NCI-H345 (cell line): ENCODE measurements at regions not wholly inside any gene's neighbourhood (a gene's known extent, or its start where the extent isn't known, plus 50 kb on each side); places are given as distances from the start of the nearest gene placed in this dataset.
"Not testable (repeated sequence)": the region's sequence is repeated elsewhere in the genome, so short reads cannot be mapped to it uniquely, and the experiment has no call there.

ENCODE experiments used
- DNase-seq: peaks from one replicate; lab custom pipeline; 2025; lab: John Stamatoyannopoulos, UW

GRCh38 chr22:44650806-44651205 is 51.2 kb upstream of the PRR5 start:
- DNase-seq, result no peak

DNA sequence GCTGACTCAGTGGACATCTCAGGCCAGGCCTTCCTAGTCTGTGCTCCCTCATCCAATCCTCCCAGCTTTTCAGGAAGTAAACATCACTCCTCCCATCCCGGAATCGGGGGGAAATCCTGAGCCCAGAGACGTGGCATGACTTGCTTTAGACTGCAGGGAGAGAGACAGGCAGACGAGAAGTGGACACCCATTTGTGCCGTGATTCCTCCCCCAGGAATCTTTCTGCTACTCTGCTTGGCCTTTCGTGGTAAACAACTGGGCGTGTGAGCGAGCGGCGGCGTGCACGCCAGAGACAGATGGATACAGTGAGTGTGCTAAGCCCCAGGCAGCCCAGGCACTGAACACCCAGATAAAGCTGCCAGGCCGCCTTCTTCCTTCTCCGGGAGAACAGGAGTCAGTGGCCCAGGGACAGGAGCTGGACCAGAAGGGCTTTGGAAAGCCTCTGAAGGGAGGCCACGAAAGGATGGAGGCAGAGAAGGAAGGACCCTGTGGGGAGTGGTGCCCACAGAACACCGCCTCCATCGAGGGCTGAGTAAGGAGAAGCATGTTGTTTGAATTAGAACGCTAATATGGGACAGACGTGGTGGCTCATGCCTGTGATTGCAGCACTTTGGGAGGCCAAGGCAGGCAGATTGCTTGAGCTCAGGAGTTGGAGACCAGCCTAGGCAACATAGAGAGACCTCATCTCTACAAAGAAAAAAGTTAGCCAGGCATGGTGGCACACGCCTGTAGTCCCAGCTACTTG is 53.0 kb upstream of the PRR5 start:
- no peak for DNase-seq

GRCh38 chr22:44648085-44648820 is 53.8 kb upstream of the PRR5 start:
- no peak for DNase-seq

DNA sequence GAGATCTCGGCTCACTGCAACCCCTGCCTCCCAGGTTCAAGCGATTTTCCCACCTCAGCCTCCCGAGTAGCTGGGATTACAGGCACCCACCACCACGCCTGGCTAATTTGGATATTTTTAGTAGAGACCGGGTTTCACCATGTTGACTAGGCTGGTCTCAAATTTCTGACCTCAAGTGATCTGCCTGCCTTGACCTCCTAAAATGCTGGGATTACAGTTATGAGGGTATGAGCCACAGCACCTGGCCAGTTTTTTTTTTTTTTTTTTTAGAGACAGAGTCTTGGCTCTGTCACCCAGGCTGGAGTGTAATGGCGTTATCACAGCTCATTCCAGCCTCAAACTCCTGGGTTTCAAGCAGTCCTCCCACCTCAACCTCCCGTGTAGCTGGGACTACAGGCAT is 54.9 kb upstream of the PRR5 start:
- no peak for DNase-seq

DNA sequence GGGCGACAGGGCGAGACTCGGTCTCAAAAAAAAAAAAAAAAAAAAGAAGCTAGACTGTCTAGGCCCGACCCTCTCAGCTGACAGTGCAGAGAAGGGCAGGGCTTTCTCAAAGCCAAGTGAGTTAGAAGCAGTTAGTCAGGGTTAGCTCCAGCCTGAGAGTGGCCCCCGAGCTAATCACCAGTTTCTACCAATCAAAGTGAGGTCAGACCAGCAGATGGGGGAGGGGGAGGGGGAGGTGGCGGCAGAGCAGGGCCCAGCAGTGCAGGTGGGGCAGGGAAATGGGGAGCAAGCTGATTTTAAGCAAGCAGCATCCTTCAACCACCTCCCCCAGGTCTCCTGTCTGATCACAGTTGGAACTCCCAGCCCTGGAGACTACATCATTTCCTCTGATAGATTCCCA is 55.3 kb upstream of the PRR5 start:
- DNase-seq, result no peak

- no peak for DNase-seq
These were observed 55.9 kb upstream of the PRR5 start for GRCh38 chr22:44646141-44646540.

GRCh38 chr22:44645531-44645930 is 56.5 kb upstream of the PRR5 start:
- no peak for DNase-seq

DNA sequence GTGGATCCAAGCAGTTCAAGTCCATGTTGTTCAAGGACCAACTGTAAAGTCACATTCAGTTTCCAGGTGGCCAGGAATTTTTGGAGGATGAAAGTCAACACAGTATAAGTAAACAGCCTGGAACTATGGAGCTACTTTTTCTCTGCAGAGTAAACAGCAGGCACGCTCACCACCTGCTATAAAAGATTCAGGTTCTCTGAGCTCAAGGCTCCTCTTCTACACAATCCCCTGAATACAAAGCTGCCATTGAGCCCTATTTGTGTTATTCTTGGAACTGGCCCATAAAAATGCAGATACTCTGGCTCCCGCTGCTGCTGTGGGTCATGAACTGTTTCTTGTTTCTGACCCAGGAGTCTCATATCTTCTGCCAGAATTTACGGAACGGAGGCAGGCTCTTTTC is 56.9 kb upstream of the PRR5 start:
- DNase-seq, result peak; percentile 48

DNA sequence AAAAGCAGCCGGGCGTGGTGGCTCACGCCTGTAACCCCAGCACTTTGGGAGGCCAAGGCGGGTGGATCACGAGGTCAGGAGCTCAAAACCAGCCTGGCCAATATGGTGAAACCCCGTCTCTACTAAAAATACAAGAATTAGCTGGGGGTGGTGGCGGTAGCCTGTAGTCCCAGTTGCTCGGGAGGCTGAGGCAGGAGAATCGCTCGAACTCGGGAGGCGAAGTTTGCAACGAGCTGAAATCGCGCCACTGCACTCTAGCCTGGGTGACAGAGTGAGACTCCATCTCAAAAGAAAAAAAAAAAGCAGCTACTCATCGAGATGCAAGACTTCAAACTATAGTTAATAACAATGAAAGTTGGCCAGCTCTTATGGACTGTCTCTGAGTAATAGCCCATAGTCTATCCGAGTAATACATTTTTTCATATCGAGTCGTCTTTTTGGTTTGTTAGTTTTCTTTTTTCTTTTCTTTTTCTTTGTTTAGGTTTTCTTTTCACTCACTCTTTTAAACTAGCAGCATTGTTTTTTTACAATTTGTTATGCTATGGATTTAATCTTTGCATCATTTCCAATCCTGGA is 58.4 kb upstream of the PRR5 start:
- DNase-seq, result not testable (repeated sequence)

DNA sequence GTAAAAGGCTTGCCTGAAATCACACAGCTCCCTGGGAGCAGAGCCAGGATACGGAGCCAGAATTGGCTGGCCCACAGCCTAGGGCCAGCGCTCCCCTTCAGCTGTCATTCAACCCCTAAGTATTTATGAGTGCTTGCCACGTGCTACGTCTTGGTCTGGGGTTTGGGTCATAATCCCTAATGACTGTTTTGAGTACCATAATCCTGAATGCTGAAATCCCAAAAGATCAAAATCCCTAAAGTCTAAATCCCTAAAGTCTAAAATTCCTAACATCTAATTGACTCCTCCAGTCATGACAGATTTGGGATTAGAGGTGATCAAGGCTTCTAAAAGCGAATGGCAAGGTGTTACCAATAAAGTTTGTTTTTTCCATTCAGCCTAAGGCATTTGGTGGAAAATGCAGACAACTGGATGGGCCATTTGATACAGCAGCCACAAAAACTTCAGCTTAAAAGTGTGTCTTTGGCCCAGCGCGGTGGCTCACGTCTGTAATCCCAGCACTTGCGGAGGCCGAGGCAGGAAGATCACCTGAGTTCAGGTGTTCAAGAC is 59.8 kb upstream of the PRR5 start:
- no peak for DNase-seq

DNA sequence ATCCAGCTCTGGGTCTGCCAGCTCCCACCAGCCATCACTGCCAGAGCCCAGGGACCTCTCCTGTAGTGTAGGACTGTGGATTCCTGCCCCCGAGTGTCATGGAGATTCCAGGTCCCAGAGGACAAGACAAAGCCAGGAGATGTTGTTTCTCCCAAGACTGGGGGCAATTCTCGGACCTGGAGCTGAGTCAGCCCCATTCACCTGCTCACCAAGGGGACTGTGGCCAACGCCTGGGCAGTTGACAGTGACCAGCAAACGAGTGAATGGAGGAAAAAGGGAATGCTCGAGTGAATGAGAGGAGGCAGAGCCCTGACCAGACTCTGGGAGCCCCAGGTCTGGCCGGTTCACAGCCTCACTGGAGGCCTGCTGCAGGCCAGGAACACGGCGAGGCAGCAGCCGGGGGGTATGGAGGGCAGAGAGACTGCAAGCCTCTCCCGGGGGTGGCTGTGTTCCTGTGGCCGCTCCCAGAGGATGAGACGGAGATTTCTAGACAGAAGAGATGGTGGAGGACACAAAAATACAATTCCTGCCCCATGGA is 61.3 kb upstream of the PRR5 start:
- DNase-seq, result no peak

GRCh38 chr22:44639891-44640617 is 62.0 kb upstream of the PRR5 start:
- DNase-seq, result no peak

GRCh38 chr22:44638971-44639760 is 62.8 kb upstream of the PRR5 start:
- DNase-seq, result no peak

- not testable (repeated sequence) for DNase-seq
These were observed 65.3 kb upstream of the PRR5 start for GRCh38 chr22:44636502-44637206.

DNA sequence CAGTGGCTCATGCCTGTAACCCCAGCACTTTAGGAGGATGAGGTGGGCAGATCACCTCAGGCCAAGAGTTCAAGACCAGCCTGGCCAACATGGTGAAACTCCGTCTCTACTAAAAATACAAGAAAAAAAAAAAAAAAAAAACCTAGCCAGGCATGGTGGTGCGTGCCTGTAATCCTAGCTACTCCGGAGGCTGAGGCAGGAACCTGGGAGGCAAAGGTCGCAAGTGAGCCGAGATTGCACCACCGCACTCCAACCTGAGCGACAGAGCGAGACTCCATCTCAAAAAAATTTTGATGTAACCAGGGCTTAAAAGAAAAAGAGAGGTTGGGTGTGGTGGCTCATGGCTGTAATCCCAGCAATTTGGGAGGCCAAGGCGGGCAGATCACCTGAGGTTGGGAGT is 66.4 kb upstream of the PRR5 start:
- DNase-seq, result not testable (repeated sequence)

DNA sequence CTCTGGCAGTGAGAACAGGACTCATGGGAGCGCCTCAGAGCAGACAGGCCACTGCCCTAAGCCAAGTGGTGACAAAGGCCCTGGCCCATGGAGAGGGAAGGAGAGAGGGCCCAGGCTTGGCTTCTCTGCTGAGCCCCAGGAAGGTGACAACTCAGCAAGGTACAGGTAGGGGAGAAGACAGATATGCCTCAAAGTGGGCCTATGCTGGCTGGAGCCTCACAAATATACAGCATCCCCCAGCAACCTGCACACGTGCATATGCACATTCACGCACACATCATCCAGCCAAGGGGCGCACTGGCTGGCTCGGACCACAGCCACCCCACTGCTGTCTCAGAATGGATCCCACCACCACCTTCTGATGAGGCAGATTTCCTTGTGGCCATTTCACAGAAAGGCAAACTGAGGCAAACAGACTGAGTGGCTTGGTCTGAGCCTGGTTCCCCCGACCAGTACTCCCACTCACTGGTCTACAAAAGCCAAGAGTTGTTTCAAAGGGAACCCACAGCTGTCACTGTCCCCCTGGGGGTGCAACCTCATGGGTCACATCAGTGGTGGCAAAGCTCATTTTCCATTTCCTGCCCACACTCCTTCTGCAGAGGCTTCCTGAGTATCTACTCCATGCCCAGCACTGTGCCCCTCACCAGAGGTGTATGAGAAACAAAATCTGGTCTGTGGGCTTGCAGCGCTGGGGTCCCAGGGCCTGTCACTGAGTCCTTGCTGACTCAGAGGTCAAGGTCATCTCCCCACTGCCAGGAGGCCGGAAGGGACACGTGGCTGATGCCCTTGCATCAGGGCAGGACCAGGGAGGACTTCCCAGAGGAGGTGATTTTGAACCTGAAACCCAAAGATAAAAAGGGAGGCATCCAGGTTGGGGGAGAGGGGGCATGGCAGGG is 67.3 kb upstream of the PRR5 start:
- no peak for DNase-seq

DNA sequence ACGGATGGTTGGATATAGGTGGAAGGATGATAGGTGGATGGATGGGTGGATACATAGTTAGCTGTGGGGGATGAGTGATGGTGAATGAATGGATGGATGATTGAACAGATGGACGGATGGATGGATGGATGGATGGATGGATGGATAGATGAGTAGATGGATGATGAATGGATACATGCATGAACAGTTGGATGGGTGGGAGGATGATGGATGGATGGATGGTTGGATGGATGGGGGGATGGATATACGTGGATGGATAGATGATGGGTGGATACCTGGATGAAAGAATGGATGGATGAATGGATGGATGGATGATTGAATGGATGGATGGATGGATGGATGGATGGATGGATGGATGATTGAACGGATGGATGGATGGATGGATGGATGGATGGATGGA is 68.4 kb upstream of the PRR5 start:
- DNase-seq, result no peak

- DNase-seq, result no peak
These were observed 69.2 kb upstream of the PRR5 start for GRCh38 chr22:44632541-44633396.

- DNase-seq, result no peak
These were observed 71.2 kb upstream of the PRR5 start for GRCh38 chr22:44630826-44631225.
